Kidney epithelial cell (primary cell): ENCODE measurements at regions not wholly inside any gene's neighbourhood (a gene's known extent, or its start where the extent isn't known, plus 50 kb on each side); places are given as distances from the start of the nearest gene placed in this dataset.

Experiments
- DNase-seq: peaks from one replicate; pipeline ENCODE4 v3.0.0-alpha.2; 2010; ENCODE audit warnings: low read depth
- H3K27me3 ChIP-seq: 2 replicates; pipeline ENCODE4 v1.6.0; 2011; ENCODE audit warnings: low read length; ENCODE audit not compliant: control insufficient read depth, insufficient read depth
- H3K36me3 ChIP-seq: 2 replicates; pipeline ENCODE4 v1.5.1; 2011; ENCODE audit warnings: low read length; ENCODE audit not compliant: control insufficient read depth, insufficient read depth
- H3K4me3 ChIP-seq: 2 replicates; pipeline ENCODE4 v1.5.1; 2011; ENCODE audit warnings: low read depth, mild to moderate bottlenecking, control low read depth, low read length
- CTCF ChIP-seq: IDR thresholded peaks from 2 replicates; pipeline ENCODE4 v1.5.1; 2011; ENCODE audit warnings: mild to moderate bottlenecking, moderate library complexity, low read length, control low read depth, inconsistent platforms; ENCODE audit not compliant: insufficient read depth, poor library complexity, severe bottlenecking

DNA sequence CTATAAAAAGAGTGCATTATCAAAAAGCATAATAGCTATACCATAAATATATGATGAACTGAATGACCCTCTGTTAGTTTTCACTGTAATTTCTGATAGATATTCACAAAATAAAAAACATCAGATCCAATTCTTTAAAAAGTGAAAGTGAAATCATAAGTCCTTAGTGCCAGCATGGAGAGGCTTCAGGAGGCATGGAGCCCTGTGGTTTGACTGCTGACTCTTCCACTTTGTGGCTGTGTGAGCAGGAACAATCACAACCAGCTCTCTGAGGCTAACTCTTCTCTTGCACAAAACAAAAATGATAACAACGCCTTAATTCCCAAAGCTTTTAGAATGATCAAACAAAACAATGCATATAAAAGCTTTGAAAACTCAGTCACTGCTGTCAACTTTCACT is 1143.9 kb downstream of the PDHA2 start:
- no peak overlapping the region for H3K4me3 ChIP-seq
- no peaks in the 10 kb centered on the region for H3K27me3 ChIP-seq
- no peak for TF ChIP-seq CTCF
- DNase-seq = peak; percentile 19
- H3K36me3 ChIP-seq = no peaks in the 10 kb centered on the region

GRCh38 chr4:96986816-96987215 is 1146.9 kb downstream of the PDHA2 start:
- Histone ChIP-seq H3K4me3 (no peak overlapping the region), H3K36me3 (no peaks in the 10 kb centered on the region), H3K27me3 (no peaks in the 10 kb centered on the region)
- TF ChIP-seq CTCF = no peak
- DNase-seq = no peak

GRCh38 chr4:96991083-96991482 is 1151.2 kb downstream of the PDHA2 start:
- no peak for DNase-seq
- Histone ChIP-seq H3K4me3 (no peak overlapping the region), H3K36me3 (no peaks in the 10 kb centered on the region), H3K27me3 (no peaks in the 10 kb centered on the region)
- no peak for TF ChIP-seq CTCF

- Histone ChIP-seq H3K4me3 (no peak overlapping the region), H3K27me3 (no peaks in the 10 kb centered on the region), H3K36me3 (no peaks in the 10 kb centered on the region)
- DNase-seq = no peak
- TF ChIP-seq CTCF = no peak
These were observed 1150.8 kb downstream of the STPG2 start for GRCh38 chr4:96992443-96992842.

DNA sequence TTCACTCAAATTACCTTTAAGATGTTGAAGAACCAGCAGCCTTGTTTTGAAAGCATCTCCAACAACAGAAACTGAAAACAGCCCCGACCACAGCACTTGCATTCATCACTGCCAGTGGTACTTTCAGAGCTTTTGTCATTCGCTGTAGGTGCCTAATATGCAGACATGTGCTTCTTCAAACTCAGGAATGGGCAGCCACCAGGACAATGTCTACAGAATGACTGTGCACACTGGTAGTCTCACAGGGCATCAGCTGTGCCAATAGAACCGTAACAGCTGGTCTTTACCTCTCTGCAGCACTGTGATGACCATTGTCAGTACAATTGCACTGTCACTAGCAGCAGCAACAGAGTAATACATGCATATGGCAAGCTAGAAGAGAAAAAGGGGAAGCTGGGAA is 1149.7 kb downstream of the STPG2 start:
- Histone ChIP-seq H3K36me3 (no peaks in the 10 kb centered on the region), H3K4me3 (no peak overlapping the region), H3K27me3 (no peaks in the 10 kb centered on the region)
- no peak for TF ChIP-seq CTCF
- no peak for DNase-seq

GRCh38 chr4:97003715-97004114 is 1139.6 kb downstream of the STPG2 start:
- Histone ChIP-seq H3K36me3 (no peaks in the 10 kb centered on the region), H3K27me3 (no peaks in the 10 kb centered on the region), H3K4me3 (no peak overlapping the region)
- TF ChIP-seq CTCF = no peak
- DNase-seq = no peak
